ENCODE measurements at regions not wholly inside any gene's neighbourhood (a gene's known extent, or its start where the extent isn't known, plus 50 kb on each side); places are given as distances from the start of the nearest gene placed in this dataset.
A peak's percentile ranks its signal among the peaks of the same experiment; 100 is the strongest.

DNA sequence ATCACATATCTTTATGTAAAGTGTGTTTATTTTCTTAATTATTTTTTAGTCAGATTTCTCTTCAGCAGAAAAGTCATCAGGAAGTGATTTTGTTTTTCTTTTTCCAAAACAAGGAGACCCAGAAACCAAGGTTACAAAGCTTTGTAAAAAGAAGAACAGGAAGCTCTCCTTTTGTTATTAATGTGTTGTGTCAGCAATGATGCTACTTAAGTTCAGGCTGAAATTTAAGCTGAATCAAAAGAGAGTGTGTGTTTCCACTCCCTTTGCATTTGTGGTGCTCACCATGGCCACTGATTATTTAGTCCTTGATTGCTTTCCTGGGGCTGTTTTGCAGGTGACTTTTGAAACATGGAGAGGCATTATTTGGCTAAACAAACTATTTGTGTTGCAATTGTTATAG, 155.3 kb upstream of the ATP2B1 start:
- Histone ChIP-seq H3K4me1 (peaks cover 13% of the 10 kb centered on the region), H3K9me3 (replicated peaks) (peaks cover 2% of the 10 kb centered on the region), H3K27ac (replicated peaks) (peak overlapping the region; percentile 75), H3K27me3 (ENCODE audit: low read depth) (peaks cover 52% of the 10 kb centered on the region), H3K4me3 (no peak overlapping the region), H3K36me3 (no peaks in the 10 kb centered on the region)
- intact Hi-C loops (cut with micrococcal nuclease) = no loop called here
- no peak for DNase-seq
- TF ChIP-seq, protein P1, sequence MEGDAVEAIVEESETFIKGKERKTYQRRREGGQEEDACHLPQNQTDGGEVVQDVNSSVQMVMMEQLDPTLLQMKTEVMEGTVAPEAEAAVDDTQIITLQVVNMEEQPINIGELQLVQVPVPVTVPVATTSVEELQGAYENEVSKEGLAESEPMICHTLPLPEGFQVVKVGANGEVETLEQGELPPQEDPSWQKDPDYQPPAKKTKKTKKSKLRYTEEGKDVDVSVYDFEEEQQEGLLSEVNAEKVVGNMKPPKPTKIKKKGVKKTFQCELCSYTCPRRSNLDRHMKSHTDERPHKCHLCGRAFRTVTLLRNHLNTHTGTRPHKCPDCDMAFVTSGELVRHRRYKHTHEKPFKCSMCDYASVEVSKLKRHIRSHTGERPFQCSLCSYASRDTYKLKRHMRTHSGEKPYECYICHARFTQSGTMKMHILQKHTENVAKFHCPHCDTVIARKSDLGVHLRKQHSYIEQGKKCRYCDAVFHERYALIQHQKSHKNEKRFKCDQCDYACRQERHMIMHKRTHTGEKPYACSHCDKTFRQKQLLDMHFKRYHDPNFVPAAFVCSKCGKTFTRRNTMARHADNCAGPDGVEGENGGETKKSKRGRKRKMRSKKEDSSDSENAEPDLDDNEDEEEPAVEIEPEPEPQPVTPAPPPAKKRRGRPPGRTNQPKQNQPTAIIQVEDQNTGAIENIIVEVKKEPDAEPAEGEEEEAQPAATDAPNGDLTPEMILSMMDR (IDR thresholded peaks at IDR 0.05; ENCODE audit: borderline replicate concordance) = no peak

GRCh38 chr12:89863493-89863938, 154.9 kb upstream of the ATP2B1 start:
- Histone ChIP-seq H3K27me3 (ENCODE audit: low read depth) (peaks cover 56% of the 10 kb centered on the region), H3K36me3 (no peaks in the 10 kb centered on the region), H3K4me3 (no peak overlapping the region), H3K9me3 (replicated peaks) (no peaks in the 10 kb centered on the region), H3K27ac (replicated peaks) (peak overlapping the region; percentile 75), H3K4me1 (peaks cover 13% of the 10 kb centered on the region)
- TF ChIP-seq, protein P1 (IDR thresholded peaks at IDR 0.05; ENCODE audit: borderline replicate concordance) = no peak
- intact Hi-C loops (cut with micrococcal nuclease) = no loop called here
- DNase-seq = no peak

GRCh38 chr12:89862511-89863445, 154.1 kb upstream of the ATP2B1 start:
- H3K4me3 ChIP-seq = peak overlapping the region; percentile 4
- intact Hi-C loops (cut with micrococcal nuclease) = no loop called here
- H3K36me3 ChIP-seq = no peaks in the 10 kb centered on the region
- peak overlapping the region; percentile 75 for H3K27ac ChIP-seq (replicated peaks)
- peaks cover 13% of the 10 kb centered on the region for H3K4me1 ChIP-seq
- H3K27me3 ChIP-seq (ENCODE audit: low read depth) = peaks cover 64% of the 10 kb centered on the region
- TF ChIP-seq, protein P1 (IDR thresholded peaks at IDR 0.05; ENCODE audit: borderline replicate concordance) = no peak
- no peaks in the 10 kb centered on the region for H3K9me3 ChIP-seq (replicated peaks)
- no peak for DNase-seq

GRCh38 chr12:89861086-89861485, 152.4 kb upstream of the ATP2B1 start:
- Histone ChIP-seq H3K4me3 (no peak overlapping the region), H3K27ac (replicated peaks) (no peak overlapping the region), H3K36me3 (no peaks in the 10 kb centered on the region), H3K4me1 (peaks cover 13% of the 10 kb centered on the region), H3K27me3 (ENCODE audit: low read depth) (peaks cover 78% of the 10 kb centered on the region), H3K9me3 (replicated peaks) (no peaks in the 10 kb centered on the region)
- DNase-seq = no peak
- intact Hi-C loops (cut with micrococcal nuclease) = no loop called here
- TF ChIP-seq, protein P1 (IDR thresholded peaks at IDR 0.05; ENCODE audit: borderline replicate concordance) = no peak

DNA sequence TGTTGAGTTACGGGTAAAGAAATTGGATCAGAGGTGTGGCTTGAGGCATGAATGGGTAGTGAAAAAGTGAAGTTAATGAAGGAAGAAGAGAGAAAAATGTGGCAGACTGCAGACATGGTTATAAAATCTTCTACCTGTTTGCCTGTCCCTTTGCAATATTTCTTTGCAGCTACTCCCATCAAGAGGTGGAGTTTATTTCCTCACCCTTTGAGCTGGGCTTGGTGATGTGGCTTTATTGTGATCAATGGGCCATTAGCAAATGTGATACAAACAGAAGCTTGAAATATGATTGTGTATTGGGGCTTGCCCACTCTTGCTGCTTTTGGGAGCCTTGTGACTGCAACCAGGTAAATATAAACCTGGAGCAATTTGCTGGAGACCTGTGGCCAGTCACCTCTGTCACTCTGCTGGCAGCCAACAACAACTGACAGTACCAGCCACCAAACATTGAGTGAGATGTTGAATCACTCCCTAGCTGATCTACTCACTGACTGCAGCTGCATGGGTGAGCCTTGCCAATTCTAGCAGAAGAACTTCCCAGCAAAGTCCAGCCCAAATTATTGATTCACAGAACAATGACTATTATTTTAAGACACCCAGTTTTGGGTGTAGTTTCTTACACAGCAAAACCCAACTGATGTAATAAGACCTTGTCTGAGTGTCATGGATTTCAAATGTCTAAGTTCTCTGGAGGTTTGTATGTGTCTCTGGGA, 151.0 kb upstream of the ATP2B1 start:
- intact Hi-C loops (cut with micrococcal nuclease) = no loop called here

More for the DNA sequence above, 151.0 kb upstream of the ATP2B1 start:
- no peak for DNase-seq
- TF ChIP-seq, protein P1 (IDR thresholded peaks at IDR 0.05; ENCODE audit: borderline replicate concordance) = no peak
- H3K9me3 ChIP-seq (replicated peaks) = no peaks in the 10 kb centered on the region
- no peak overlapping the region for H3K4me3 ChIP-seq
- peaks cover 13% of the 10 kb centered on the region for H3K4me1 ChIP-seq
- H3K36me3 ChIP-seq = no peaks in the 10 kb centered on the region
- no peak overlapping the region for H3K27ac ChIP-seq (replicated peaks)
- H3K27me3 ChIP-seq (ENCODE audit: low read depth) = peaks cover 84% of the 10 kb centered on the region

Data from left ventricle myocardium inferior (tissue), 1 donor.